SK-N-SH treated with all-trans-retinoic acid at 6 μM for 48 hours (cell line): ENCODE measurements at regions not wholly inside any gene's neighbourhood (a gene's known extent, or its start where the extent isn't known, plus 50 kb on each side); places are given as distances from the start of the nearest gene placed in this dataset.

Experiments
- ARNTL ChIP-seq: fragments of 450-650 bp; formaldehyde crosslinking; IDR thresholded peaks from 2 replicates; pipeline ENCODE4 v1.5.0; 2020; ENCODE audit warnings: low read depth, mild to moderate bottlenecking, moderate library complexity, borderline replicate concordance
- BACH2 ChIP-seq: fragments of 250-450 bp; sonication (Bioruptor Pico); IDR thresholded peaks from 2 replicates; pipeline ENCODE4 v1.9.0; 2021; ENCODE audit warnings: mild to moderate bottlenecking, borderline replicate concordance
- TOX ChIP-seq: fragments of 250-450 bp; sonication (Bioruptor Pico); IDR thresholded peaks from 2 replicates; pipeline ENCODE4 v1.8.0; 2021; ENCODE audit warnings: mild to moderate bottlenecking, moderate library complexity, borderline replicate concordance

DNA sequence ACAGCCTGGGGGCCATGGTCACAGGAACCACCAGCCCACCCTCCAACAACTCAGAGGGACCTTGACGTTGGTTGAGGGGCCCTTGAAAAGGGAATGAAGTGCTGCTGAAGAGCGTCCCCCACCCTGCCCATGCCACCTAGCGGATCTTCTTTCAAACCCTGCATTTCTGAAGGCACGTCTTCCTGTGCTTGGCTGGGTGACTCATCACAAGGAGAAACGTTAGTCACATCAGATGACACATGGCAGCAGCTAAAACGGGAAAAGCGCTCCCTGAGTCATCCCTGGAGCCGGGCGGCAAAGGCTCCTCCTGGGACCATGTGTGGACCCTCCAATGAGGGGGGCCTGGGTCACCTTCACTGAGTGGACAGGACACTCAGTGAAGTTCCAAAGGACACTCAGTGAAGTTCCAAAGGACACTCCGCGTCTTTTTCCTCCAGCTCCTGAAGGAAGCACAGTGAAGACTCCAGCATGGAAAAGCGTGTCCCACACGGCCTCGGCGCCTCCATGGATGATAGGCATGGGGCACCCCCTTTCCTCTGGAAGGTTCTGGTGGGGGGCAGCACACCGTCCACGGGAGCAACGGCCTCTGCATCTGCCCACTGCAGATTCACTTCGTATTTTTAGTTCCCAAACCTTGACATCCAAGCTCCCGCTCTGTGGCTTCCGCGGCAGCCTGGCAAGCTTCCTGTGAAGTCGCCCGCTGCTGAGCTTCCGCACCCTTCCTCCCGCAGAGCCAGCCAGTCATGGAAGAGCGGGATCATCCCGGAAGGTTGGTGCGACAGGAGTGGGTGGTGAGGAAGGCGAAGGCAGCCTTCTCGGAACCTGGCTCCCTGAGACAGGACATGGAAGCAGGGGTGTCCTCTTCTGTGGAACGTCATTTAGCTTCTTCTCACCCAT lies 383.4 kb downstream of the VRK1 start:
- TF ChIP-seq ARNTL (CRISPR knock-in tag) (no peak), TOX (CRISPR knock-in tag) (no peak), BACH2 (CRISPR knock-in tag) (no peak)
